Liver (tissue), 3 donors: ENCODE measurements at regions not wholly inside any gene's neighbourhood (a gene's known extent, or its start where the extent isn't known, plus 50 kb on each side); places are given as distances from the start of the nearest gene placed in this dataset.

ENCODE experiments used
- CTCF ChIP-seq: fragments of 150-350 bp; IDR thresholded peaks from 2 replicates; pipeline ENCODE4 v1.5.1; 2017; ENCODE audit warnings: improper control_type of control experiment, low read depth, low read length; ENCODE audit not compliant: missing input control
- SP1 ChIP-seq: IDR thresholded peaks from 2 replicates; pipeline ENCODE4 v1.6.1; 2018; ENCODE audit warnings: antibody characterized with exemption, mild to moderate bottlenecking
- TF ChIP-seq, protein P1 (sequence below): IDR thresholded peaks from 2 replicates; pipeline ENCODE4 v1.6.1; 2016; ENCODE audit warnings: antibody characterized with exemption
- donor health status: healthy.
- donor health status: healthy.

GRCh38 chr21:14889080-14889810 is 175.6 kb downstream of the NRIP1 start:
- TF ChIP-seq CTCF (no peak), SP1 (peak; percentile 95)
- TF ChIP-seq, protein P1, sequence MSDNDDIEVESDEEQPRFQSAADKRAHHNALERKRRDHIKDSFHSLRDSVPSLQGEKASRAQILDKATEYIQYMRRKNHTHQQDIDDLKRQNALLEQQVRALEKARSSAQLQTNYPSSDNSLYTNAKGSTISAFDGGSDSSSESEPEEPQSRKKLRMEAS: peak; percentile 99
